ENCODE measurements at regions not wholly inside any gene's neighbourhood (a gene's known extent, or its start where the extent isn't known, plus 50 kb on each side); places are given as distances from the start of the nearest gene placed in this dataset.

GRCh38 chr9:84173961-84174360 is 166.6 kb downstream of the SLC28A3 start:
- ChIA-PET CTCF (interaction anchor here (0.7 to 2.4 kb wide), 15 partner anchors 8 to 238 kb away, joined by 3 to 12 read pairs (median 3); no protein-coding TSS in a partner anchor), POLR2A (no interaction called here)
- Mint-ChIP-seq H3K27me3 (ENCODE audit: low read depth) (no peaks in the 10 kb centered on the region), H3K36me3 (no peaks in the 10 kb centered on the region), H3K27ac (no peak overlapping the region), H3K9me3 (no peaks in the 10 kb centered on the region), H3K4me3 (no peak overlapping the region), H3K4me1 (peaks cover 5% of the 10 kb centered on the region)
- ATAC-seq (no peak), DNase-seq (ENCODE audit: low spot score) (no peak)
- no peak for TF ChIP-seq MXD4 (CRISPR knock-in tag; IDR thresholded peaks at IDR 0.05; ENCODE audit: borderline replicate concordance)
- no peak for TF ChIP-seq CDX4 (CRISPR knock-in tag; IDR thresholded peaks at IDR 0.05; ENCODE audit: borderline replicate concordance)
- no peak for TF ChIP-seq PREB (CRISPR knock-in tag; IDR thresholded peaks at IDR 0.05; ENCODE audit: borderline replicate concordance)
- TF ChIP-seq ESRRA (CRISPR knock-in tag; IDR thresholded peaks at IDR 0.05; ENCODE audit: borderline replicate concordance): no peak
- TF ChIP-seq KAT7 (CRISPR knock-in tag; IDR thresholded peaks at IDR 0.05; ENCODE audit: borderline replicate concordance): no peak
- no peak for TF ChIP-seq SMAD4 (CRISPR knock-in tag; IDR thresholded peaks at IDR 0.05)
- TF ChIP-seq NFE2L1 (CRISPR knock-in tag; IDR thresholded peaks at IDR 0.05): no peak
- no peak for TF ChIP-seq ZNF423 (CRISPR knock-in tag; IDR thresholded peaks at IDR 0.05)
- TF ChIP-seq ZNF263 (CRISPR knock-in tag; IDR thresholded peaks at IDR 0.05; ENCODE audit: low read depth): no peak
- TF ChIP-seq CREM (CRISPR knock-in tag; IDR thresholded peaks at IDR 0.05): no peak
- no peak for TF ChIP-seq NR2C2 (CRISPR knock-in tag; IDR thresholded peaks at IDR 0.05)
- no peak for TF ChIP-seq FOXP1 (CRISPR knock-in tag; IDR thresholded peaks at IDR 0.05; ENCODE audit: borderline replicate concordance)
- TF ChIP-seq, protein P1, sequence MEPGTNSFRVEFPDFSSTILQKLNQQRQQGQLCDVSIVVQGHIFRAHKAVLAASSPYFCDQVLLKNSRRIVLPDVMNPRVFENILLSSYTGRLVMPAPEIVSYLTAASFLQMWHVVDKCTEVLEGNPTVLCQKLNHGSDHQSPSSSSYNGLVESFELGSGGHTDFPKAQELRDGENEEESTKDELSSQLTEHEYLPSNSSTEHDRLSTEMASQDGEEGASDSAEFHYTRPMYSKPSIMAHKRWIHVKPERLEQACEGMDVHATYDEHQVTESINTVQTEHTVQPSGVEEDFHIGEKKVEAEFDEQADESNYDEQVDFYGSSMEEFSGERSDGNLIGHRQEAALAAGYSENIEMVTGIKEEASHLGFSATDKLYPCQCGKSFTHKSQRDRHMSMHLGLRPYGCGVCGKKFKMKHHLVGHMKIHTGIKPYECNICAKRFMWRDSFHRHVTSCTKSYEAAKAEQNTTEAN (CRISPR knock-in tag; IDR thresholded peaks at IDR 0.05): no peak
- no peak for TF ChIP-seq GABPB1 (CRISPR knock-in tag; IDR thresholded peaks at IDR 0.05)
- no peak for TF ChIP-seq SP1 (CRISPR knock-in tag; conservative IDR thresholded peaks at IDR 0.05)
- TF ChIP-seq, protein P2, sequence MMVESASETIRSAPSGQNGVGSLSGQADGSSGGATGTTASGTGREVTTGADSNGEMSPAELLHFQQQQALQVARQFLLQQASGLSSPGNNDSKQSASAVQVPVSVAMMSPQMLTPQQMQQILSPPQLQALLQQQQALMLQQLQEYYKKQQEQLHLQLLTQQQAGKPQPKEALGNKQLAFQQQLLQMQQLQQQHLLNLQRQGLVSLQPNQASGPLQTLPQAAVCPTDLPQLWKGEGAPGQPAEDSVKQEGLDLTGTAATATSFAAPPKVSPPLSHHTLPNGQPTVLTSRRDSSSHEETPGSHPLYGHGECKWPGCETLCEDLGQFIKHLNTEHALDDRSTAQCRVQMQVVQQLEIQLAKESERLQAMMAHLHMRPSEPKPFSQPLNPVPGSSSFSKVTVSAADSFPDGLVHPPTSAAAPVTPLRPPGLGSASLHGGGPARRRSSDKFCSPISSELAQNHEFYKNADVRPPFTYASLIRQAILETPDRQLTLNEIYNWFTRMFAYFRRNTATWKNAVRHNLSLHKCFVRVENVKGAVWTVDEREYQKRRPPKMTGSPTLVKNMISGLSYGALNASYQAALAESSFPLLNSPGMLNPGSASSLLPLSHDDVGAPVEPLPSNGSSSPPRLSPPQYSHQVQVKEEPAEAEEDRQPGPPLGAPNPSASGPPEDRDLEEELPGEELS (CRISPR knock-in tag; IDR thresholded peaks at IDR 0.05): no peak
- no peak for TF ChIP-seq ZNF281 (CRISPR knock-in tag; IDR thresholded peaks at IDR 0.05)

DNA sequence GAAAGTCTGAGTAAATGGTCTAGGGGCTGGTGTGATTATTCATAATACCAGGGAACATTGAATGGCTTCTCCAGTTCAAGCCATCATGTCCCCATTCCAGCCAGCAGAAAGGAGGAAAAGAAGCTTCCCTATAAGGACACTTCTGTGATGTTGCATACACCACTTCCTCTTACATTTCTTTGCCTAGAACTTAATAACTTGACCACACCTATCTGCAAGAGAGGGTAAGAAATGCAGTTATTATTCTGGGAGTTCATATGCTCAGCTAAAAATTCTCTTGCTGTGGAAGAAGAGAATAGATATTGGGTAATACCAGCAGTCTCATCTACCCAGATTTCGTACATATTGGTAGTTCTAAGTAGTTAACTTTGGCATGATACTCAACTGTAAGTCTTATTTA is 166.1 kb downstream of the SLC28A3 start:
- no peak overlapping the region for H3K4me3 Mint-ChIP-seq
- CTCF ChIA-PET: interaction anchor here (0.8 to 2.4 kb wide), 6 partner anchors 7 to 87 kb away, joined by 3 to 12 read pairs (median 4); no protein-coding TSS in a partner anchor
- POLR2A ChIA-PET: no interaction called here
- ATAC-seq: no peak
- H3K27me3 Mint-ChIP-seq (ENCODE audit: low read depth): no peaks in the 10 kb centered on the region
- no peaks in the 10 kb centered on the region for H3K9me3 Mint-ChIP-seq
- no peaks in the 10 kb centered on the region for H3K36me3 Mint-ChIP-seq
- no peak for DNase-seq (ENCODE audit: low spot score)
- no peak overlapping the region for H3K27ac Mint-ChIP-seq
- peaks cover 5% of the 10 kb centered on the region for H3K4me1 Mint-ChIP-seq
- no peak for TF ChIP-seq TP53 (CRISPR knock-in tag; IDR thresholded peaks at IDR 0.05)
- TF ChIP-seq TEAD1 (CRISPR knock-in tag; IDR thresholded peaks at IDR 0.05): no peak
- TF ChIP-seq ZBTB21 (CRISPR knock-in tag; IDR thresholded peaks at IDR 0.05; ENCODE audit: borderline replicate concordance): no peak
- TF ChIP-seq MXD4 (CRISPR knock-in tag; IDR thresholded peaks at IDR 0.05; ENCODE audit: borderline replicate concordance): no peak
- TF ChIP-seq GABPB1 (CRISPR knock-in tag; IDR thresholded peaks at IDR 0.05): no peak
- no peak for TF ChIP-seq MYBL2 (CRISPR knock-in tag; IDR thresholded peaks at IDR 0.05)
- TF ChIP-seq, protein P3, sequence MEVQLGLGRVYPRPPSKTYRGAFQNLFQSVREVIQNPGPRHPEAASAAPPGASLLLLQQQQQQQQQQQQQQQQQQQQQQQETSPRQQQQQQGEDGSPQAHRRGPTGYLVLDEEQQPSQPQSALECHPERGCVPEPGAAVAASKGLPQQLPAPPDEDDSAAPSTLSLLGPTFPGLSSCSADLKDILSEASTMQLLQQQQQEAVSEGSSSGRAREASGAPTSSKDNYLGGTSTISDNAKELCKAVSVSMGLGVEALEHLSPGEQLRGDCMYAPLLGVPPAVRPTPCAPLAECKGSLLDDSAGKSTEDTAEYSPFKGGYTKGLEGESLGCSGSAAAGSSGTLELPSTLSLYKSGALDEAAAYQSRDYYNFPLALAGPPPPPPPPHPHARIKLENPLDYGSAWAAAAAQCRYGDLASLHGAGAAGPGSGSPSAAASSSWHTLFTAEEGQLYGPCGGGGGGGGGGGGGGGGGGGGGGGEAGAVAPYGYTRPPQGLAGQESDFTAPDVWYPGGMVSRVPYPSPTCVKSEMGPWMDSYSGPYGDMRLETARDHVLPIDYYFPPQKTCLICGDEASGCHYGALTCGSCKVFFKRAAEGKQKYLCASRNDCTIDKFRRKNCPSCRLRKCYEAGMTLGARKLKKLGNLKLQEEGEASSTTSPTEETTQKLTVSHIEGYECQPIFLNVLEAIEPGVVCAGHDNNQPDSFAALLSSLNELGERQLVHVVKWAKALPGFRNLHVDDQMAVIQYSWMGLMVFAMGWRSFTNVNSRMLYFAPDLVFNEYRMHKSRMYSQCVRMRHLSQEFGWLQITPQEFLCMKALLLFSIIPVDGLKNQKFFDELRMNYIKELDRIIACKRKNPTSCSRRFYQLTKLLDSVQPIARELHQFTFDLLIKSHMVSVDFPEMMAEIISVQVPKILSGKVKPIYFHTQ (CRISPR knock-in tag; IDR thresholded peaks at IDR 0.05): no peak
- TF ChIP-seq TCF7 (CRISPR knock-in tag; IDR thresholded peaks at IDR 0.05; ENCODE audit: low read depth): no peak
- no peak for TF ChIP-seq ZSCAN18 (CRISPR knock-in tag; IDR thresholded peaks at IDR 0.05)
- no peak for TF ChIP-seq IRF2 (CRISPR knock-in tag; IDR thresholded peaks at IDR 0.05; ENCODE audit: borderline replicate concordance, low read depth)
